NCI-H2081 treated with DMSO at 0.1 percent for 48 hours (cell line): ENCODE measurements at regions not wholly inside any gene's neighbourhood (a gene's known extent, or its start where the extent isn't known, plus 50 kb on each side); places are given as distances from the start of the nearest gene placed in this dataset.
"Not testable (repeated sequence)": the region's sequence is repeated elsewhere in the genome, so short reads cannot be mapped to it uniquely, and the experiment has no call there.

Experiments used
- DNase-seq: peaks from one replicate; lab custom pipeline; 2025; lab: John Stamatoyannopoulos, UW

GRCh38 chr18:44545359-44545985, 135.2 kb upstream of the SETBP1 start:
- DNase-seq: no peak

GRCh38 chr18:44546954-44547353, 133.7 kb upstream of the SETBP1 start:
- DNase-seq: no peak

GRCh38 chr18:44548291-44549221, 132.1 kb upstream of the SETBP1 start:
- no peak for DNase-seq

- DNase-seq: no peak
Observed at GRCh38 chr18:44552706-44553105, 128.0 kb upstream of the SETBP1 start.

- no peak for DNase-seq
Observed at GRCh38 chr18:44556296-44556695, 124.4 kb upstream of the SETBP1 start.

GRCh38 chr18:44557616-44558151, 123.0 kb upstream of the SETBP1 start:
- DNase-seq: no peak

- no peak for DNase-seq
Observed at GRCh38 chr18:44558767-44559166, 121.9 kb upstream of the SETBP1 start.

GRCh38 chr18:44562986-44563385, 117.7 kb upstream of the SETBP1 start:
- DNase-seq: no peak

- no peak for DNase-seq
Observed at GRCh38 chr18:44564922-44565321, 115.8 kb upstream of the SETBP1 start.

- no peak for DNase-seq
Observed at GRCh38 chr18:44568342-44568741, 112.3 kb upstream of the SETBP1 start.

GRCh38 chr18:44568986-44569385, 111.7 kb upstream of the SETBP1 start:
- DNase-seq: no peak

GRCh38 chr18:44569391-44570055, 111.2 kb upstream of the SETBP1 start:
- DNase-seq: no peak

GRCh38 chr18:44579028-44579702, 101.5 kb upstream of the SETBP1 start:
- DNase-seq: no peak

- no peak for DNase-seq
Observed at GRCh38 chr18:44579745-44580144, 100.9 kb upstream of the SETBP1 start.

GRCh38 chr18:44580159-44580558, 100.5 kb upstream of the SETBP1 start:
- no peak for DNase-seq

- DNase-seq: not testable (repeated sequence)
Observed at GRCh38 chr18:44580782-44581181, 99.9 kb upstream of the SETBP1 start.

GRCh38 chr18:44582456-44582855, 98.2 kb upstream of the SETBP1 start:
- DNase-seq: no peak

- no peak for DNase-seq
Observed at GRCh38 chr18:44584900-44585299, 95.8 kb upstream of the SETBP1 start.

GRCh38 chr18:44586782-44587524, 93.7 kb upstream of the SETBP1 start:
- no peak for DNase-seq

GRCh38 chr18:44588508-44588907, 92.2 kb upstream of the SETBP1 start:
- DNase-seq: no peak

GRCh38 chr18:44589693-44590355, 90.9 kb upstream of the SETBP1 start:
- DNase-seq: no peak
